ENCODE measurements at regions not wholly inside any gene's neighbourhood (a gene's known extent, or its start where the extent isn't known, plus 50 kb on each side); places are given as distances from the start of the nearest gene placed in this dataset.
"Not testable (repeated sequence)": the region's sequence is repeated elsewhere in the genome, so short reads cannot be mapped to it uniquely, and the experiment has no call there.

GRCh38 chr3:87654184-87654583 lies 377.8 kb upstream of the POU1F1 start:
- no peaks in the 10 kb centered on the region for H3K36me3 Mint-ChIP-seq (ENCODE audit: low read depth, unreplicated experiment)
- no peak for DNase-seq (ENCODE audit: low spot score)
- no peak overlapping the region for H3K27ac Mint-ChIP-seq (ENCODE audit: unreplicated experiment)
- no peak for TF ChIP-seq CTCF (IDR thresholded peaks at IDR 0.05; ENCODE audit: unreplicated experiment)
- no peak overlapping the region for H3K4me3 Mint-ChIP-seq (ENCODE audit: unreplicated experiment)
- no peaks in the 10 kb centered on the region for H3K4me1 Mint-ChIP-seq (ENCODE audit: unreplicated experiment)
- H3K27me3 Mint-ChIP-seq (ENCODE audit: unreplicated experiment): peaks cover 3% of the 10 kb centered on the region
- no peaks in the 10 kb centered on the region for H3K9me3 Mint-ChIP-seq (ENCODE audit: unreplicated experiment)

GRCh38 chr3:87653138-87653537 lies 376.8 kb upstream of the POU1F1 start:
- H3K27me3 Mint-ChIP-seq (ENCODE audit: unreplicated experiment); H3K4me1 Mint-ChIP-seq (ENCODE audit: unreplicated experiment); H3K27ac Mint-ChIP-seq (ENCODE audit: unreplicated experiment); H3K36me3 Mint-ChIP-seq (ENCODE audit: low read depth, unreplicated experiment); H3K9me3 Mint-ChIP-seq (ENCODE audit: unreplicated experiment); DNase-seq (ENCODE audit: low spot score); H3K4me3 Mint-ChIP-seq (ENCODE audit: unreplicated experiment): not testable (repeated sequence)

GRCh38 chr3:87634426-87634825 lies 358.0 kb upstream of the POU1F1 start:
- H3K4me3 Mint-ChIP-seq (ENCODE audit: unreplicated experiment): no peak overlapping the region
- no peaks in the 10 kb centered on the region for H3K9me3 Mint-ChIP-seq (ENCODE audit: unreplicated experiment)
- H3K27me3 Mint-ChIP-seq (ENCODE audit: unreplicated experiment): no peaks in the 10 kb centered on the region
- no peaks in the 10 kb centered on the region for H3K36me3 Mint-ChIP-seq (ENCODE audit: low read depth, unreplicated experiment)
- no peaks in the 10 kb centered on the region for H3K4me1 Mint-ChIP-seq (ENCODE audit: unreplicated experiment)
- TF ChIP-seq CTCF (IDR thresholded peaks at IDR 0.05; ENCODE audit: unreplicated experiment): no peak
- no peak overlapping the region for H3K27ac Mint-ChIP-seq (ENCODE audit: unreplicated experiment)
- no peak for DNase-seq (ENCODE audit: low spot score)

DNA sequence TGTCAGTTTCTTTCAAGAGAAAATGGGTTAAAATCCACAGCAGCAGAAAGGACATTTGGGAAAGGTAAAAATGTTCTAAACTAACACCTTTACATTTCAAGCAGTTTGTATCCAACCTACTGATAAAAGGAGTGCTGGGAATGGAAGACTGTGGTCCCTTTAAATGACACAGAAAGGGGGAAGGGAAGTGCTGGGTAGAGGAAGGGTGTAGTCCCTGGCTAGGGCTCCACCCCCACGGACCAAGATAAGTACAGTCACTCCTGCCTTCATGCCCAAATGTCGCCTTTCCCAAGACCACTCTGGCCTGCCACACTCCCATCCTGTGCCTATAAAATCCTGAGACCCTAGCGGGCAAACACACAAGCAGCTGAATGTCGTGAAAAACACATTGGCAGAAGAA lies 350.9 kb upstream of the POU1F1 start:
- no peaks in the 10 kb centered on the region for H3K4me1 Mint-ChIP-seq (ENCODE audit: unreplicated experiment)
- no peaks in the 10 kb centered on the region for H3K36me3 Mint-ChIP-seq (ENCODE audit: low read depth, unreplicated experiment)
- H3K4me3 Mint-ChIP-seq (ENCODE audit: unreplicated experiment): no peak overlapping the region
- no peak for TF ChIP-seq CTCF (IDR thresholded peaks at IDR 0.05; ENCODE audit: unreplicated experiment)
- DNase-seq (ENCODE audit: low spot score): no peak
- no peaks in the 10 kb centered on the region for H3K9me3 Mint-ChIP-seq (ENCODE audit: unreplicated experiment)
- no peaks in the 10 kb centered on the region for H3K27me3 Mint-ChIP-seq (ENCODE audit: unreplicated experiment)
- no peak overlapping the region for H3K27ac Mint-ChIP-seq (ENCODE audit: unreplicated experiment)

GRCh38 chr3:87626546-87626945 lies 350.2 kb upstream of the POU1F1 start:
- Mint-ChIP-seq H3K4me3 (ENCODE audit: unreplicated experiment) (no peak overlapping the region), H3K27ac (ENCODE audit: unreplicated experiment) (no peak overlapping the region), H3K36me3 (ENCODE audit: low read depth, unreplicated experiment) (no peaks in the 10 kb centered on the region), H3K27me3 (ENCODE audit: unreplicated experiment) (no peaks in the 10 kb centered on the region), H3K9me3 (ENCODE audit: unreplicated experiment) (no peaks in the 10 kb centered on the region), H3K4me1 (ENCODE audit: unreplicated experiment) (no peaks in the 10 kb centered on the region)
- no peak for DNase-seq (ENCODE audit: low spot score)
- TF ChIP-seq CTCF (IDR thresholded peaks at IDR 0.05; ENCODE audit: unreplicated experiment): no peak

- H3K36me3 Mint-ChIP-seq (ENCODE audit: low read depth, unreplicated experiment): no peaks in the 10 kb centered on the region
- TF ChIP-seq CTCF (IDR thresholded peaks at IDR 0.05; ENCODE audit: unreplicated experiment): no peak
- DNase-seq (ENCODE audit: low spot score): no peak
- no peaks in the 10 kb centered on the region for H3K4me1 Mint-ChIP-seq (ENCODE audit: unreplicated experiment)
- H3K9me3 Mint-ChIP-seq (ENCODE audit: unreplicated experiment): no peaks in the 10 kb centered on the region
- H3K27ac Mint-ChIP-seq (ENCODE audit: unreplicated experiment): no peak overlapping the region
- H3K4me3 Mint-ChIP-seq (ENCODE audit: unreplicated experiment): no peak overlapping the region
- H3K27me3 Mint-ChIP-seq (ENCODE audit: unreplicated experiment): no peaks in the 10 kb centered on the region
Measured at GRCh38 chr3:87625876-87626275, 349.5 kb upstream of the POU1F1 start.

All from endothelial cell (in vitro differentiated cells).